Stimulated activated CD8-positive, alpha-beta memory T cell treated with anti-CD3 and anti-CD28 coated beads, Interleukin-12 subunit alpha, Interleukin-12 subunit beta, amount 100 ng/mL, for 24 hours (primary cell): ENCODE measurements at regions not wholly inside any gene's neighbourhood (a gene's known extent, or its start where the extent isn't known, plus 50 kb on each side); places are given as distances from the start of the nearest gene placed in this dataset.

Source experiments
- DNase-seq: peaks from one replicate; pipeline ENCODE4 v3.0.0-alpha.2; 2020; ENCODE audit errors: extremely low read depth

GRCh38 chr5:34533582-34534522 lies 122.3 kb upstream of the RAI14 start:
- no peak for DNase-seq

- no peak for DNase-seq
Observed at GRCh38 chr5:34534523-34535103, 121.5 kb upstream of the RAI14 start.

- DNase-seq, result no peak
Observed at GRCh38 chr5:34535433-34535832, 120.7 kb upstream of the RAI14 start.

GRCh38 chr5:34535944-34536623 lies 120.0 kb upstream of the RAI14 start:
- DNase-seq, result no peak

GRCh38 chr5:34536699-34537098 lies 119.4 kb upstream of the RAI14 start:
- DNase-seq, result no peak

- DNase-seq, result no peak
Observed at GRCh38 chr5:34538026-34538672, 118.0 kb upstream of the RAI14 start.

GRCh38 chr5:34539183-34539582 lies 116.9 kb upstream of the RAI14 start:
- DNase-seq, result no peak

- no peak for DNase-seq
Observed at GRCh38 chr5:34541067-34541466, 115.1 kb upstream of the RAI14 start.

GRCh38 chr5:34542818-34543217 lies 113.3 kb upstream of the RAI14 start:
- no peak for DNase-seq

- DNase-seq, result no peak
Observed at GRCh38 chr5:34543687-34544086, 112.4 kb upstream of the RAI14 start.

- no peak for DNase-seq
Observed at GRCh38 chr5:34544403-34544802, 111.7 kb upstream of the RAI14 start.

- DNase-seq, result no peak
Observed at GRCh38 chr5:34545164-34545563, 111.0 kb upstream of the RAI14 start.

GRCh38 chr5:34545626-34546025 lies 110.5 kb upstream of the RAI14 start:
- DNase-seq, result no peak

- DNase-seq, result no peak
Observed at GRCh38 chr5:34547300-34548085, 108.6 kb upstream of the RAI14 start.

GRCh38 chr5:34548086-34548403 lies 108.1 kb upstream of the RAI14 start:
- DNase-seq, result no peak

- no peak for DNase-seq
Observed at GRCh38 chr5:34550247-34550646, 105.9 kb upstream of the RAI14 start.

GRCh38 chr5:34550964-34551363 lies 105.2 kb upstream of the RAI14 start:
- DNase-seq, result no peak

GRCh38 chr5:34551911-34552433 lies 104.2 kb upstream of the RAI14 start:
- DNase-seq, result no peak

GRCh38 chr5:34552686-34553085 lies 103.4 kb upstream of the RAI14 start:
- no peak for DNase-seq

- no peak for DNase-seq
Observed at GRCh38 chr5:34553581-34553980, 102.5 kb upstream of the RAI14 start.

- DNase-seq, result no peak
Observed at GRCh38 chr5:34554641-34555040, 101.5 kb upstream of the RAI14 start.
